Heart left ventricle (tissue), 13 donors: ENCODE measurements at regions not wholly inside any gene's neighbourhood (a gene's known extent, or its start where the extent isn't known, plus 50 kb on each side); places are given as distances from the start of the nearest gene placed in this dataset.

ENCODE experiments used
- POLR2A ChIP-seq, 2 donors: fragments of 450-650 bp; IDR thresholded peaks; one replicate each; pipeline ENCODE4 v1.6.1; 2017; ENCODE audit warnings: antibody characterized with exemption in 2 of 2, mild to moderate bottlenecking in 2 of 2, moderate library complexity in 2 of 2
- TF ChIP-seq, protein P1 (sequence below), 12 donors: fragments of 200-600 bp; sonication (generic) in 4 of 12; IDR thresholded peaks; one replicate each; pipeline versions ENCODE4 v1.5.0 to v1.8.0; 2018 to 2022; ENCODE audit warnings: antibody characterized with exemption in 12 of 12, mild to moderate bottlenecking in 5 of 12
- donor health status: ischemic (EF 13 %, LVEDD 7.1; RV severe dilation, severe dysfunction).
- donor health status: DM: no; HTN: yes; CAD: no.
- donor health status: DM: no; HTN: no; CAD: no.
- donor health status: ischemic (EF 25% LVEDD 6.9; RV normal size, moderate dysfunction).
- donor health status: ischemic (EF 25% LVEDD 5.7; RV mildly dilated, moderate dysfunction).
- donor health status: ischemic (EF 35%, LVEDD 5.7; RV mildly dilated, moderate dysfunction).
- donor health status: nonischemic (EF 11% LVEDD 7.7; RV severe dilation, severe dysfunction).
- donor health status: DM: yes; HTN: yes; CAD: no.
- donor health status: PGD.
- donor health status: ischemic (EF 29% LVEDD 5.4; RV normal size, mild dysfunction).
- donor health status: nonischemic (EF 23%, LVEDD 6.1; RV moderate dilation, normal function).

DNA sequence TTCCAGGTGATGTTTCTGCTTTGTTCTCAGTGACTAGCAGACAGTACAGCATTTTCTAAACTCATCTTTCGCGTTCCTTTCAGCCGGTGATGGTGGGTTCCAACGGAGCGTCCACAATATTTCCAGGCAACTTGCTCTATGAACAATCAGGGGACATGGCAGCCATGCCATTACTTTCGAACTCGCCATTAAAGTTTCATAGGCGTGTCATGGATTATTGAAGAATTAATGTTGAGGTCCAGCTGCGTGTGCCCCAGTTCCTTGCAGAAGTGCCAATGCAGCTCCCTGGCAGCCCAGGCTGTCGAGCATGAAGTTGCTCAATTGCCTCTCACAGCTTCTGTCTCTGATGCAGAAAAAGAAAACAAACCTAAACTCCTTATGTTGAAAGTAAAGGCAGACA is 262.2 kb downstream of the IRX2 start:
- TF ChIP-seq, protein P1, sequence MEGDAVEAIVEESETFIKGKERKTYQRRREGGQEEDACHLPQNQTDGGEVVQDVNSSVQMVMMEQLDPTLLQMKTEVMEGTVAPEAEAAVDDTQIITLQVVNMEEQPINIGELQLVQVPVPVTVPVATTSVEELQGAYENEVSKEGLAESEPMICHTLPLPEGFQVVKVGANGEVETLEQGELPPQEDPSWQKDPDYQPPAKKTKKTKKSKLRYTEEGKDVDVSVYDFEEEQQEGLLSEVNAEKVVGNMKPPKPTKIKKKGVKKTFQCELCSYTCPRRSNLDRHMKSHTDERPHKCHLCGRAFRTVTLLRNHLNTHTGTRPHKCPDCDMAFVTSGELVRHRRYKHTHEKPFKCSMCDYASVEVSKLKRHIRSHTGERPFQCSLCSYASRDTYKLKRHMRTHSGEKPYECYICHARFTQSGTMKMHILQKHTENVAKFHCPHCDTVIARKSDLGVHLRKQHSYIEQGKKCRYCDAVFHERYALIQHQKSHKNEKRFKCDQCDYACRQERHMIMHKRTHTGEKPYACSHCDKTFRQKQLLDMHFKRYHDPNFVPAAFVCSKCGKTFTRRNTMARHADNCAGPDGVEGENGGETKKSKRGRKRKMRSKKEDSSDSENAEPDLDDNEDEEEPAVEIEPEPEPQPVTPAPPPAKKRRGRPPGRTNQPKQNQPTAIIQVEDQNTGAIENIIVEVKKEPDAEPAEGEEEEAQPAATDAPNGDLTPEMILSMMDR (IDR thresholded peaks at IDR 0.05): no peak
- TF ChIP-seq POLR2A (IDR thresholded peaks at IDR 0.05): no peak
